Mucosa of rectum (tissue), 2 donors: ENCODE measurements at regions not wholly inside any gene's neighbourhood (a gene's known extent, or its start where the extent isn't known, plus 50 kb on each side); places are given as distances from the start of the nearest gene placed in this dataset.

Experiments
- H3K27ac ChIP-seq, 2 donors: one replicate each; pipeline ENCODE4 v1.7.0; 2013; ENCODE audit warnings: inconsistent platforms in 2 of 2, low read depth in 2 of 2, low read length in 2 of 2
- H3K27me3 ChIP-seq, 2 donors: one replicate each; pipeline ENCODE4 v1.7.0; 2013; ENCODE audit warnings: low read length in 2 of 2; ENCODE audit not compliant: control insufficient read depth in 2 of 2, insufficient read depth in 2 of 2
- H3K36me3 ChIP-seq, 2 donors: one replicate each; pipeline ENCODE4 v1.7.0; 2013; ENCODE audit warnings: low read length in 2 of 2; ENCODE audit not compliant: control insufficient read depth in 2 of 2, insufficient read depth in 2 of 2
- H3K4me1 ChIP-seq, 2 donors: one replicate each; pipeline ENCODE4 v1.7.0; 2013; ENCODE audit warnings: low read length in 2 of 2, mild to moderate bottlenecking in 1 of 2; ENCODE audit not compliant: control insufficient read depth in 2 of 2, insufficient read depth in 2 of 2
- H3K4me3 ChIP-seq, 2 donors: one replicate each; pipeline ENCODE4 v1.7.0; 2013; ENCODE audit warnings: low read length in 2 of 2
- H3K9ac ChIP-seq, 2 donors: one replicate each; pipeline ENCODE4 v1.7.0; 2013; ENCODE audit warnings: low read length in 2 of 2, low read depth in 1 of 2, mild to moderate bottlenecking in 1 of 2
- H3K9me3 ChIP-seq, 2 donors: one replicate each; pipeline ENCODE4 v1.7.0; 2013; ENCODE audit warnings: low read length in 2 of 2; ENCODE audit not compliant: control insufficient read depth in 2 of 2
- donor health status: healthy.
- donor health status: Normal muscosa, but diverticular disease.

DNA sequence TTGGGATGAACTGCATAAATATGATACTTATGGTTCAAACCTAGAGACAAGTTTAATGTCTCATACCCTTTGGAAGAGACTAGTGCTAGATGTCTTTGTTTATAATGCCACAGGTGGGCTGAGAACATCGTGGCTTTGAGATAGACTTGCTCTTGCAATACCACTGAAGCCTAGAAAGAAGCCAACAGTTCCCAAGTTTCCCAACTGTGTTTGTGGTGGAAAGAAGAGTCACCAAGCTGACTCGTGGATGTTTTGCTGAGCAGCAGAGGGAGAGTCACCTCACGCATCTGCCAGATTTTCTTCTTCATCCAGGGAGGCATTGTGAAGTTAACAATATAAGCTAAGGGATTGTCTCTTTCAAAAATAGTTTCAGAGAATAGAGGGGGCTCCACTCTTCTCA, 1076.2 kb downstream of the C4orf33 start:
- Histone ChIP-seq H3K27me3 (no peaks in the 10 kb centered on the region), H3K4me3 (no peak overlapping the region), H3K27ac (no peak overlapping the region), H3K4me1 (no peaks in the 10 kb centered on the region), H3K36me3 (no peaks in the 10 kb centered on the region), H3K9me3 (no peaks in the 10 kb centered on the region), H3K9ac (no peak overlapping the region)

DNA sequence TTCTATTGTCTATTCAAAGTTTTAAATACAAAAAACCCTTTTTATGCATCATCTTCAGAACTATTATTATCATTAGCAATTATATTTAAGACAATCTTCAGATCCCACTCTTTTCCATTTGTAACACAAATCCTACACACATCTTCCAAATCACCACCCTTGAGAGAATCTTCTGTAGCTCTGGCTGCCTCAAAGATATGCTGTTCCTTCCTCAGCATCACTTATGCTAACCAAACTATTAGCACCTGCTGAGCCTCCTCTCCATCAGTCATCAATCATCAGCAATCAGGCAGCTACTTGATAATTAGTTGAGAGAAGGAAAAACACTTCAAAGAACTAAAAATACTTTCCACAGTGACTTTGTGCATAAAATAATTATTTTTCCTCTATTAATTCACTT, 1082.2 kb downstream of the C4orf33 start:
- H3K4me3 ChIP-seq, result no peak overlapping the region
- no peaks in the 10 kb centered on the region for H3K36me3 ChIP-seq
- no peak overlapping the region for H3K27ac ChIP-seq
- no peaks in the 10 kb centered on the region for H3K4me1 ChIP-seq
- H3K27me3 ChIP-seq, result no peaks in the 10 kb centered on the region
- no peaks in the 10 kb centered on the region for H3K9me3 ChIP-seq
- no peak overlapping the region for H3K9ac ChIP-seq

- Histone ChIP-seq H3K27me3 (no peaks in the 10 kb centered on the region), H3K9ac (no peak overlapping the region), H3K36me3 (no peaks in the 10 kb centered on the region), H3K4me3 (no peak overlapping the region), H3K9me3 (no peaks in the 10 kb centered on the region), H3K4me1 (no peaks in the 10 kb centered on the region), H3K27ac (no peak overlapping the region)
Measured at GRCh38 chr4:130183096-130183495, 1087.1 kb downstream of the C4orf33 start.

DNA sequence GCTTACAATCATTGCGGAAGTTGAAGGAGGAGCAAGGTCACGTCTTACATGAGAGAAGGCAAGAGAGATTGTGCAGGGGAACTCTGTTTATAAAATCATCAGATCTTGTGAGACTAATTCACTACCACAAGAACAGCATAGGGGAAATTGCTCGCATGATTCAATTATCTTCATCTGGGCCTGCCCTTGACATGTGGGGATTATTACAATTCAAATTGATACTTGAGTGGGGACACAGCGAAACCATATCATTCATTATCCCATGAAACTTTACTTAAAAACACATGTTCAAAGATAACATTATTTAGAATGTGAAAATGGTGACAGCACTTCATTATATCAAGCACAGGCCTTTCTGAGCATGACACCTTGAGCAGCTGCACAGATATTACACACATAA, 1087.8 kb downstream of the C4orf33 start:
- Histone ChIP-seq H3K4me3 (no peak overlapping the region), H3K27me3 (no peaks in the 10 kb centered on the region), H3K9ac (no peak overlapping the region), H3K27ac (no peak overlapping the region), H3K9me3 (no peaks in the 10 kb centered on the region), H3K36me3 (no peaks in the 10 kb centered on the region), H3K4me1 (no peaks in the 10 kb centered on the region)

DNA sequence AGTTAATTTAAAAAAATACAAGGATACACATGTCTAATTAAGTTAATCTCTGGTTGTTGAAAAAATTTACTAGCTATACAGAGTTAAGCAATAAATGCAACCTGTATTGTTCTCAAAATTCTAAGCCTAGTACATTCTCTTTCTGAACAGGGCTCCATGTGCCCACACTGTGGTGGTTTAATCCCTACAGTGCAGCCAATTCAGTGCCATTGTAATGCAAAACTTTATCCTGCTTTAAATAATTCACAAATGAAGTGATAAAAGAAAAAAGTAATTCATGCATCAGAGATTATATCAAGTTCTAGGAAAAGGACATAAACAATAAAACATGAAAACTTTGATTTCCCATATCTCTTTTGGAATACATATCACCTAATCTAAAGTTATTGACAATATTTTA, 1089.2 kb downstream of the C4orf33 start:
- H3K4me1 ChIP-seq, result no peaks in the 10 kb centered on the region
- H3K4me3 ChIP-seq, result no peak overlapping the region
- H3K27ac ChIP-seq, result no peak overlapping the region
- no peaks in the 10 kb centered on the region for H3K36me3 ChIP-seq
- no peak overlapping the region for H3K9ac ChIP-seq
- no peaks in the 10 kb centered on the region for H3K27me3 ChIP-seq
- no peaks in the 10 kb centered on the region for H3K9me3 ChIP-seq

DNA sequence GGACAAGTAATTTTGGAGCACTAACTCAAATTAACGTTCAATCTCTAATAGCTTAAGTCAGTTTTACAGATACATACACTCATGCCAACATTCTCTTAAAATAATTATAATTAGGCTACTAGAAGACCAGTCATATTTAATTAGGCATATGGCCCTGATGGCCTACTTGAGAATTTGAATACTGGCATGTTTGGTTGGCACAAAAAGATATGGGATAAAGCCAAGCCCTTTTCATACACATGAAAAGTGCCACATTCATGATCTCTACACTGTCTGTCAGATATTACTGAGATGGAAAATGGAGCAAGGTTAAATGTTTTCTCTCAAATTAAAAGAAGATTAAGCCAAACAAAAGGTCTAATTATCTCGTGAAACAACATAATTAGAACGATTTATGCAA, 1091.0 kb downstream of the C4orf33 start:
- Histone ChIP-seq H3K4me1 (no peaks in the 10 kb centered on the region), H3K9me3 (no peaks in the 10 kb centered on the region), H3K27me3 (no peaks in the 10 kb centered on the region), H3K27ac (no peak overlapping the region), H3K4me3 (no peak overlapping the region), H3K9ac (no peak overlapping the region), H3K36me3 (no peaks in the 10 kb centered on the region)

DNA sequence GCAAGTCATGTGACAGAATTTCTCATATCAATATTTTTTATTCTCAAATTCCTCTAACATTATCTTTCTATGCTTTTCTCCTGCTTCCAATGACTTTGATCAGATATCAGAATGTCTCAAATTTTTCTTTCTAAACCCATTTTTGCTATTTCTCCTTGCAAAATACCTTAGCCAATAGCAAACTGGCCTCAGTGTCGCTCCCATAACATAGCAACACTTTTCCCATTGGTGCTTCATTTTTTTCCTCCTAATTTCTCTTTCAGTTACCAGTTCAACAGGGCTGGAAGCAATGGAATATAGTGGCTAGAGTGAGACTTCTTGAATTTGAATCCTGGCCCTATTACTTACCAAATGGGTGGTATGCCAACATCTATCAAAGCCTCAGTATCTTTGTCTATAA, 1091.6 kb downstream of the C4orf33 start:
- Histone ChIP-seq H3K27me3 (no peaks in the 10 kb centered on the region), H3K9me3 (no peaks in the 10 kb centered on the region), H3K9ac (no peak overlapping the region), H3K36me3 (no peaks in the 10 kb centered on the region), H3K4me1 (no peaks in the 10 kb centered on the region), H3K4me3 (no peak overlapping the region), H3K27ac (no peak overlapping the region)

GRCh38 chr4:130192787-130193186, 1096.8 kb downstream of the C4orf33 start:
- Histone ChIP-seq H3K4me1 (no peaks in the 10 kb centered on the region), H3K4me3 (no peak overlapping the region), H3K9ac (no peak overlapping the region), H3K9me3 (no peaks in the 10 kb centered on the region), H3K27ac (no peak overlapping the region), H3K27me3 (no peaks in the 10 kb centered on the region), H3K36me3 (no peaks in the 10 kb centered on the region)

DNA sequence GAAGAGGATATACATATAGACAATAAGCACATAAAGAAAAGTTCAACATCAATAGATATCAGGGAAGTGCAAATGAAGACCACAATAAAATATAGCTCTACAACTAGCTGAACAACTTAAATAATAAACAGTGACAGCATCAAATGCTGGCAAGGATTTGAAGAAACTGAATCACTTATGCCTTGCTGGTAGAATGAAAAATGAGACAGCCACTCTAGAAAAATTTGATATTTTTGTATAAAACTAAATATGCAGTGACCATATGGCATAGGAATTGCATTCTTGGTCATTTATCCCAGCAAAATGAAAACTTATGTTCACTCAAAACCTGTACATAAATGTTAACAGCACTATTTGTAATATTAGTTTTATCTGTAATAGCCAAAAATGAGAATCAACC, 1102.0 kb downstream of the C4orf33 start:
- Histone ChIP-seq H3K27ac (no peak overlapping the region), H3K9me3 (peaks cover 0 to 7% of the 10 kb centered on the region in 2 donors), H3K27me3 (no peaks in the 10 kb centered on the region), H3K9ac (no peak overlapping the region), H3K36me3 (no peaks in the 10 kb centered on the region), H3K4me1 (no peaks in the 10 kb centered on the region), H3K4me3 (no peak overlapping the region)

GRCh38 chr4:130203571-130203970, 1107.6 kb downstream of the C4orf33 start:
- Histone ChIP-seq H3K4me3 (no peak overlapping the region), H3K9me3 (peaks cover 0 to 7% of the 10 kb centered on the region in 2 donors), H3K9ac (no peak overlapping the region), H3K27ac (no peak overlapping the region), H3K27me3 (no peaks in the 10 kb centered on the region), H3K4me1 (no peaks in the 10 kb centered on the region), H3K36me3 (no peaks in the 10 kb centered on the region)

DNA sequence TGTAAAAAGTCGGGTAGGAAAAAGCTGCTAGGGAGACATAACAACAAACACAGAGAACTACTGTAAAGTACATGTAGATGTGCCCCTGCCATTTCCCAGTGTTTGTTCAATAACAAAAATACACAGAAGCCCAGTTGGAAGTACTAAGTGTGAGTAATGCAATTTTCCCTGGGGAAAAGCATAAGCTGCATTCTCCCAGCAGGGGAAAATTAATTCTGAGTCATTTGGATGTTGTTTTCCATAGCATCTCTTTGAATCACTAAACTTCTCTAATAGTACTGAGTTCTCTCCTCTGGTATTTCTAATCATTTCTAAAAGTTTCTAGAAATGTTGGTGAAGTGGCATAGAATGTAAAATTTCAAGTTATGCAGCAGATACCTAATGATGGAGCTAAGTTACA, 1114.9 kb downstream of the C4orf33 start:
- no peaks in the 10 kb centered on the region for H3K36me3 ChIP-seq
- H3K27ac ChIP-seq, result no peak overlapping the region
- no peaks in the 10 kb centered on the region for H3K27me3 ChIP-seq
- no peak overlapping the region for H3K9ac ChIP-seq
- no peak overlapping the region for H3K4me3 ChIP-seq
- no peaks in the 10 kb centered on the region for H3K9me3 ChIP-seq
- H3K4me1 ChIP-seq, result no peaks in the 10 kb centered on the region
